BLaER1 treated with 17β-estradiol and CSF1 and Interleukin-3, amounts not matched to agents 10 nM and 100 nM (cell line): ENCODE measurements at regions not wholly inside any gene's neighbourhood (a gene's known extent, or its start where the extent isn't known, plus 50 kb on each side); places are given as distances from the start of the nearest gene placed in this dataset.
"Not testable (repeated sequence)": the region's sequence is repeated elsewhere in the genome, so short reads cannot be mapped to it uniquely, and the experiment has no call there.

ENCODE experiments used
- H3K27ac ChIP-seq, 11 experiments: shearing (Covaris generic); formaldehyde crosslinking; 2 replicates each; pipeline ENCODE4 v1.8.1; 2022
- H3K27me3 ChIP-seq, 11 experiments: shearing (Covaris generic); formaldehyde crosslinking; 2 replicates each; pipeline ENCODE4 v1.8.1; 2022
- H3K36me3 ChIP-seq, 11 experiments: shearing (Covaris generic); formaldehyde crosslinking; 2 replicates each; pipeline ENCODE4 v1.8.1; 2022
- H3K4me1 ChIP-seq, 10 experiments: shearing (Covaris generic); formaldehyde crosslinking; 2 replicates each; pipeline ENCODE4 v1.8.1; 2022
- H3K4me2 ChIP-seq, 11 experiments: shearing (Covaris generic); formaldehyde crosslinking; 2 replicates each; pipeline ENCODE4 v1.8.1; 2022
- H3K4me3 ChIP-seq, 10 experiments: shearing (Covaris generic); formaldehyde crosslinking; 2 replicates each; pipeline ENCODE4 v1.8.1; 2022
- H3K9ac ChIP-seq, 11 experiments: shearing (Covaris generic); formaldehyde crosslinking; 2 replicates each; pipeline ENCODE4 v1.8.1; 2022
- H3K9me3 ChIP-seq, 11 experiments: shearing (Covaris generic); formaldehyde crosslinking; replicated peaks in 1 of 11; 2 replicates each; pipeline ENCODE4 v1.8.1; 2022
- H4K20me1 ChIP-seq, 11 experiments: shearing (Covaris generic); formaldehyde crosslinking; 2 replicates each; pipeline ENCODE4 v1.8.1; 2022
- Cebpa-rat ChIP-seq, 11 experiments: shearing (Covaris generic); IDR thresholded peaks; 2 replicates each; pipeline ENCODE4 v1.8.1; 2022

GRCh38 chr2:35591886-35592285 is 763.7 kb upstream of the CRIM1 start:
- Histone ChIP-seq H3K36me3 (no peaks in the 10 kb centered on the region), H3K27me3 (no peaks in the 10 kb centered on the region), H3K27ac (no peak overlapping the region), H3K4me1 (no peaks in the 10 kb centered on the region), H3K4me2 (no peak overlapping the region), H4K20me1 (no peaks in the 10 kb centered on the region), H3K9me3 (peaks cover 7 to 14% (median 12%) of the 10 kb centered on the region in 11 experiments), H3K4me3 (no peak overlapping the region), H3K9ac (no peak overlapping the region)
- TF ChIP-seq Cebpa-rat (IDR thresholded peaks at IDR 0.05): no peak

- H3K36me3 ChIP-seq: no peaks in the 10 kb centered on the region
- H3K9me3 ChIP-seq: peaks cover 36 to 46% (median 43%) of the 10 kb centered on the region in 11 experiments
- TF ChIP-seq Cebpa-rat (IDR thresholded peaks at IDR 0.05): no peak
- H4K20me1 ChIP-seq: no peaks in the 10 kb centered on the region
- no peak overlapping the region for H3K4me3 ChIP-seq
- no peak overlapping the region for H3K27ac ChIP-seq
- no peaks in the 10 kb centered on the region for H3K27me3 ChIP-seq
- H3K9ac ChIP-seq: no peak overlapping the region
- no peak overlapping the region for H3K4me2 ChIP-seq
- H3K4me1 ChIP-seq: no peaks in the 10 kb centered on the region
Measured at GRCh38 chr2:35585972-35586371, 769.6 kb upstream of the CRIM1 start.

GRCh38 chr2:35582637-35583036 is 772.9 kb upstream of the CRIM1 start:
- Histone ChIP-seq H4K20me1 (no peaks in the 10 kb centered on the region), H3K36me3 (no peaks in the 10 kb centered on the region), H3K4me2 (no peak overlapping the region), H3K9me3 (peaks cover 33 to 40% (median 38%) of the 10 kb centered on the region in 11 experiments), H3K9ac (no peak overlapping the region), H3K4me1 (no peaks in the 10 kb centered on the region), H3K4me3 (no peak overlapping the region), H3K27ac (no peak overlapping the region), H3K27me3 (no peaks in the 10 kb centered on the region)
- TF ChIP-seq Cebpa-rat (IDR thresholded peaks at IDR 0.05): no peak

GRCh38 chr2:35580956-35581355 is 774.6 kb upstream of the CRIM1 start:
- Histone ChIP-seq H3K36me3 (no peaks in the 10 kb centered on the region), H3K27ac (no peak overlapping the region), H4K20me1 (no peaks in the 10 kb centered on the region), H3K9ac (no peak overlapping the region), H3K9me3 (peaks cover 18 to 25% (median 21%) of the 10 kb centered on the region in 11 experiments), H3K4me1 (no peaks in the 10 kb centered on the region), H3K4me3 (no peak overlapping the region), H3K4me2 (no peak overlapping the region), H3K27me3 (no peaks in the 10 kb centered on the region)
- no peak for TF ChIP-seq Cebpa-rat (IDR thresholded peaks at IDR 0.05)

GRCh38 chr2:35568574-35568973 is 787.0 kb upstream of the CRIM1 start:
- not testable (repeated sequence) for H4K20me1 ChIP-seq, H3K27ac ChIP-seq, H3K9ac ChIP-seq, H3K9me3 ChIP-seq, H3K4me2 ChIP-seq, H3K36me3 ChIP-seq, H3K4me3 ChIP-seq, H3K27me3 ChIP-seq, H3K4me1 ChIP-seq

GRCh38 chr2:35562488-35562887 is 793.1 kb upstream of the CRIM1 start:
- Histone ChIP-seq H3K9me3 (no peaks in the 10 kb centered on the region), H3K36me3 (no peaks in the 10 kb centered on the region), H3K4me1 (no peaks in the 10 kb centered on the region), H4K20me1 (no peaks in the 10 kb centered on the region), H3K4me3 (no peak overlapping the region), H3K27ac (no peak overlapping the region), H3K4me2 (no peak overlapping the region), H3K27me3 (no peaks in the 10 kb centered on the region), H3K9ac (no peak overlapping the region)
- TF ChIP-seq Cebpa-rat (IDR thresholded peaks at IDR 0.05): no peak

GRCh38 chr2:35548171-35548570 is 807.4 kb upstream of the CRIM1 start:
- Histone ChIP-seq H3K36me3 (no peaks in the 10 kb centered on the region), H3K9ac (no peak overlapping the region), H3K27ac (no peak overlapping the region), H4K20me1 (no peaks in the 10 kb centered on the region), H3K9me3 (no peaks in the 10 kb centered on the region), H3K4me1 (no peaks in the 10 kb centered on the region), H3K4me2 (no peak overlapping the region), H3K4me3 (no peak overlapping the region), H3K27me3 (no peaks in the 10 kb centered on the region)
- TF ChIP-seq Cebpa-rat (IDR thresholded peaks at IDR 0.05): no peak

- H3K9ac ChIP-seq: no peak overlapping the region
- H3K36me3 ChIP-seq: no peaks in the 10 kb centered on the region
- no peaks in the 10 kb centered on the region for H3K27me3 ChIP-seq
- H3K4me1 ChIP-seq: no peaks in the 10 kb centered on the region
- no peaks in the 10 kb centered on the region for H4K20me1 ChIP-seq
- H3K4me2 ChIP-seq: no peak overlapping the region
- no peak for TF ChIP-seq Cebpa-rat (IDR thresholded peaks at IDR 0.05)
- H3K27ac ChIP-seq: no peak overlapping the region
- no peaks in the 10 kb centered on the region for H3K9me3 ChIP-seq
- H3K4me3 ChIP-seq: no peak overlapping the region
Measured at GRCh38 chr2:35545301-35545700, 810.3 kb upstream of the CRIM1 start.

- no peak for TF ChIP-seq Cebpa-rat (IDR thresholded peaks at IDR 0.05)
- H3K4me3 ChIP-seq: no peak overlapping the region
Measured at GRCh38 chr2:35538796-35539195, 816.8 kb upstream of the CRIM1 start.

GRCh38 chr2:35530615-35531135 is 824.9 kb upstream of the CRIM1 start:
- Histone ChIP-seq H3K27me3 (no peaks in the 10 kb centered on the region), H3K9me3 (peaks cover 0 to 19% (median 13%) of the 10 kb centered on the region in 11 experiments; a peak in 16 of 22 replicates)

More at GRCh38 chr2:35538796-35539195, 816.8 kb upstream of the CRIM1 start:
- Histone ChIP-seq H3K27ac (no peak overlapping the region), H4K20me1 (no peaks in the 10 kb centered on the region), H3K36me3 (no peaks in the 10 kb centered on the region), H3K27me3 (no peaks in the 10 kb centered on the region), H3K4me1 (no peaks in the 10 kb centered on the region), H3K9ac (no peak overlapping the region), H3K4me2 (no peak overlapping the region), H3K9me3 (no peaks in the 10 kb centered on the region)

More at GRCh38 chr2:35530615-35531135, 824.9 kb upstream of the CRIM1 start:
- no peak overlapping the region for H3K9ac ChIP-seq
- no peaks in the 10 kb centered on the region for H3K4me1 ChIP-seq
- H3K27ac ChIP-seq: no peak overlapping the region
- H3K4me3 ChIP-seq: no peak overlapping the region
- no peak overlapping the region for H3K4me2 ChIP-seq
- TF ChIP-seq Cebpa-rat (IDR thresholded peaks at IDR 0.05): no peak
- H3K36me3 ChIP-seq: no peaks in the 10 kb centered on the region
- no peaks in the 10 kb centered on the region for H4K20me1 ChIP-seq
